PC-3 (cell line): ENCODE measurements at regions not wholly inside any gene's neighbourhood (a gene's known extent, or its start where the extent isn't known, plus 50 kb on each side); places are given as distances from the start of the nearest gene placed in this dataset.

Source experiments
- ATAC-seq: fragments of 200-7000 bp; cut with Tn5 transposase; 2 replicates; pipeline ENCODE4 v1.9.1; 2020; ENCODE audit warnings: mild to moderate bottlenecking, moderate library complexity
- BruUV-seq: library from RNA; stranded (reverse); fragments of 400-500 nt; replicated peaks from 2 replicates; lab custom pipeline; 2021; lab: Mats Ljungman, UMichigan
- CTCF ChIA-PET: fragments of 300-600 bp; sonication (Branson Sonifier 250); formaldehyde crosslinking; loops from one replicate; lab custom pipeline; 2022; ENCODE audit warnings: antibody characterized with exemption; lab: Charles Lee
- POLR2A ChIA-PET: fragments of 300-600 bp; sonication (Branson Sonifier 250); formaldehyde crosslinking; loops from one replicate; lab custom pipeline; 2022; ENCODE audit warnings: antibody characterized with exemption; ENCODE audit not compliant: unreplicated experiment; lab: Charles Lee
- DNase-seq: peaks from one replicate; pipeline ENCODE4 v3.0.0-alpha.2; 2015
- H2AFZ ChIP-seq: fragments of 300-600 bp; sonication (generic); 2 replicates; pipeline ENCODE4 v1.6.0; 2016; ENCODE audit warnings: antibody characterized with exemption, low read length
- H3F3A ChIP-seq: fragments of 300-600 bp; sonication (generic); one replicate; pipeline ENCODE4 v1.6.0; 2017; ENCODE audit warnings: antibody characterized with exemption, low read length, control low read depth, mild to moderate bottlenecking; ENCODE audit not compliant: unreplicated experiment
- H3K27ac ChIP-seq: fragments of 300-600 bp; sonication (generic); 2 replicates; pipeline ENCODE4 v1.5.1; 2016; ENCODE audit warnings: mild to moderate bottlenecking, low read length
- H3K27me3 ChIP-seq: fragments of 300-600 bp; sonication (generic); 2 replicates; pipeline ENCODE4 v1.6.1; 2016; ENCODE audit warnings: low read length, mixed read lengths
- H3K36me3 ChIP-seq: fragments of 300-600 bp; sonication (generic); 2 replicates; pipeline ENCODE4 v1.6.1; 2016; ENCODE audit warnings: low read depth, mixed run types, low read length, mixed read lengths
- H3K4me1 ChIP-seq: fragments of 300-600 bp; sonication (generic); 2 replicates; pipeline ENCODE4 v1.5.1; 2016; ENCODE audit warnings: low read length; ENCODE audit not compliant: insufficient read depth
- H3K4me2 ChIP-seq: fragments of 300-600 bp; sonication (generic); 2 replicates; pipeline ENCODE4 v1.6.0; 2016; ENCODE audit warnings: low read length
- H3K4me3 ChIP-seq: fragments of 300-600 bp; sonication (generic); 2 replicates; pipeline ENCODE4 v1.5.1; 2016; ENCODE audit warnings: mild to moderate bottlenecking, low read length, mixed read lengths
- H3K79me2 ChIP-seq: fragments of 300-600 bp; sonication (generic); 2 replicates; pipeline ENCODE4 v1.6.1; 2017; ENCODE audit warnings: low read length, mixed read lengths
- H3K9ac ChIP-seq: fragments of 300-600 bp; sonication (generic); 2 replicates; pipeline ENCODE4 v1.6.0; 2016; ENCODE audit warnings: mild to moderate bottlenecking, low read length
- H3K9me2 ChIP-seq: fragments of 300-600 bp; sonication (generic); replicated peaks from 2 replicates; pipeline ENCODE4 v1.6.1; 2016; ENCODE audit warnings: mixed run types, low read length, mixed read lengths
- H3K9me3 ChIP-seq: fragments of 300-600 bp; sonication (generic); 2 replicates; pipeline ENCODE4 v1.6.1; 2016; ENCODE audit warnings: low read length, mixed read lengths
- H4K20me1 ChIP-seq: fragments of 300-600 bp; sonication (generic); 2 replicates; pipeline ENCODE4 v1.6.1; 2016; ENCODE audit warnings: low read length, mixed read lengths
- CTCF ChIP-seq: fragments of 300-600 bp; sonication (generic); conservative IDR thresholded peaks from 2 replicates; pipeline ENCODE4 v1.5.1; 2017; ENCODE audit warnings: antibody characterized with exemption, low read depth, mild to moderate bottlenecking, low read length
- EZH2 ChIP-seq: fragments of 300-600 bp; sonication (generic); IDR thresholded peaks from one replicate; pipeline ENCODE4 v1.6.1; 2017; ENCODE audit warnings: antibody characterized with exemption, mild to moderate bottlenecking, low read length; ENCODE audit not compliant: unreplicated experiment
- EZH2phosphoT487 ChIP-seq: fragments of 300-600 bp; sonication (generic); IDR thresholded peaks from 2 replicates; pipeline ENCODE4 v1.6.1; 2018; ENCODE audit warnings: mild to moderate bottlenecking, antibody characterized with exemption, low read length, borderline replicate concordance
- intact Hi-C: fragments of 100-400 bp; cut with micrococcal nuclease; formaldehyde crosslinking; loops from 2 replicates; pipeline ENCODE4 v1.9.0; 2023

- H3K9me3 ChIP-seq: no peaks in the 10 kb centered on the region
- CTCF ChIA-PET: no interaction called here
These were observed 92.2 kb downstream of the PLCE1 start for GRCh38 chr10:94085766-94086437.

DNA sequence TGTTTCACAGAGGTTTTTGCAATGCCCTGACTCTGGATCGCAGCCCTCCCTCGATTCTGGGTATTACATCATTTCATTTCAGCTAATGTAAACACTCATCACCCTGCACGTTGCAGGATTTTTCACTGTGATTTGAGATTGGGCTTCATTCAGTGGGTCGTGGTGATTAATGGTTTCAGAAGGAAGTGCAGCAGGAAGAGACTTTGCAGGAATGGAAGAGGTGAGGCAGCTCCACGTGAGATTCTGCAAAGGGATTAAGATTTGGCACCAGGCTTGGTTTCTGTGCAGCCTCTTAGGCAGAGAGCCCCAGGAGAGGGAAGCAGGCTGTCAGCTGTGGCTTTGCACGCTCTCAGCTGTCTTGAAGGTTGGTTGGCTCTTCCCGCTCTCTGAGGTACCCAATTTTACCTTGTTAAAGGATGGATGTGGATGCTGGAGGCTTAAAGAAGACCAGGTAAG, 95.2 kb downstream of the PLCE1 start:
- Histone ChIP-seq H3K27ac (no peak overlapping the region), H3K27me3 (no peaks in the 10 kb centered on the region), H3K36me3 (no peaks in the 10 kb centered on the region), H4K20me1 (no peaks in the 10 kb centered on the region), H2AFZ (no peak overlapping the region), H3K9ac (no peak overlapping the region), H3K4me3 (no peak overlapping the region), H3K4me2 (no peak overlapping the region), H3K9me3 (no peaks in the 10 kb centered on the region), H3F3A (no peaks in the 10 kb centered on the region), H3K9me2 (no peaks in the 10 kb centered on the region), H3K4me1 (peaks cover 3% of the 10 kb centered on the region; the same call in 1 of the 2 replicates), H3K79me2 (no peaks in the 10 kb centered on the region)
- TF ChIP-seq EZH2phosphoT487 (no peak), CTCF (no peak), EZH2 (no peak)
- intact Hi-C loops: no loop called here
- no TSS peak for BruUV-seq
- ChIA-PET POLR2A (no interaction called here), CTCF (no interaction called here)
- ATAC-seq (peak; percentile 55), DNase-seq (peak; percentile 15)

More at GRCh38 chr10:94085766-94086437, 92.2 kb downstream of the PLCE1 start:
- BruUV-seq: no TSS peak
- no peaks in the 10 kb centered on the region for H4K20me1 ChIP-seq
- H3K4me1 ChIP-seq: peaks cover 3% of the 10 kb centered on the region; the same call in 1 of the 2 replicates
- POLR2A ChIA-PET: interaction anchor here (0.5 kb wide), 1 partner anchor 208 kb away, joined by 3 read pairs; no protein-coding TSS in a partner anchor
- no peaks in the 10 kb centered on the region for H3F3A ChIP-seq
- DNase-seq: no peak
- intact Hi-C loops: no loop called here
- TF ChIP-seq EZH2phosphoT487: no peak
- no peak for TF ChIP-seq CTCF
- TF ChIP-seq EZH2: no peak
- H3K9me2 ChIP-seq: no peaks in the 10 kb centered on the region
- no peak overlapping the region for H3K9ac ChIP-seq
- ATAC-seq: no peak
- H3K79me2 ChIP-seq: no peaks in the 10 kb centered on the region
- H3K36me3 ChIP-seq: no peaks in the 10 kb centered on the region
- H3K27me3 ChIP-seq: no peaks in the 10 kb centered on the region
- no peak overlapping the region for H3K4me3 ChIP-seq
- H2AFZ ChIP-seq: no peak overlapping the region
- H3K27ac ChIP-seq: no peak overlapping the region
- H3K4me2 ChIP-seq: no peak overlapping the region

- Histone ChIP-seq H3K27ac (no peak overlapping the region), H3K9me3 (no peaks in the 10 kb centered on the region), H3K4me2 (no peak overlapping the region), H3K9me2 (no peaks in the 10 kb centered on the region), H3K79me2 (no peaks in the 10 kb centered on the region), H3K4me1 (peaks cover 3% of the 10 kb centered on the region; the same call in 1 of the 2 replicates), H4K20me1 (no peaks in the 10 kb centered on the region), H2AFZ (no peak overlapping the region), H3K9ac (no peak overlapping the region), H3F3A (no peaks in the 10 kb centered on the region), H3K4me3 (no peak overlapping the region), H3K36me3 (no peaks in the 10 kb centered on the region), H3K27me3 (no peaks in the 10 kb centered on the region)
- POLR2A ChIA-PET: no interaction called here
- DNase-seq: no peak
- CTCF ChIA-PET: no interaction called here
- BruUV-seq: no TSS peak
- intact Hi-C loops: no loop called here
- TF ChIP-seq CTCF (no peak), EZH2phosphoT487 (no peak)
- ATAC-seq: no peak
These were observed 97.9 kb downstream of the PLCE1 start for GRCh38 chr10:94091649-94092048.
